ENCODE measurements at regions not wholly inside any gene's neighbourhood (a gene's known extent, or its start where the extent isn't known, plus 50 kb on each side); places are given as distances from the start of the nearest gene placed in this dataset.

- TF ChIP-seq CTCF (conservative IDR thresholded peaks at IDR 0.05 in 1 of 2, IDR thresholded peaks at IDR 0.05 in 1 of 2; ENCODE audit: low read depth in 1 of 2, low read length in 2 of 2), result no peak
- TF ChIP-seq EZH2 (IDR thresholded peaks at IDR 0.05; ENCODE audit: low read length, missing control alignments), result no peak
These were observed 176.2 kb upstream of the ETV3 start for GRCh38 chr1:157314408-157314807.

All from fibroblast of lung (primary cell).